GM20000 (cell line): ENCODE measurements at regions not wholly inside any gene's neighbourhood (a gene's known extent, or its start where the extent isn't known, plus 50 kb on each side); places are given as distances from the start of the nearest gene placed in this dataset.

Source experiments
- DNase-seq: peaks from one replicate; pipeline ENCODE4 v3.0.0; 2012; ENCODE audit warnings: low spot score
- TF ChIP-seq, protein P1 (sequence below): IDR thresholded peaks from 2 replicates; pipeline ENCODE4 v1.5.1; 2012; ENCODE audit warnings: mild to moderate bottlenecking, control low read depth; ENCODE audit errors: extremely low read depth, missing control alignments

DNA sequence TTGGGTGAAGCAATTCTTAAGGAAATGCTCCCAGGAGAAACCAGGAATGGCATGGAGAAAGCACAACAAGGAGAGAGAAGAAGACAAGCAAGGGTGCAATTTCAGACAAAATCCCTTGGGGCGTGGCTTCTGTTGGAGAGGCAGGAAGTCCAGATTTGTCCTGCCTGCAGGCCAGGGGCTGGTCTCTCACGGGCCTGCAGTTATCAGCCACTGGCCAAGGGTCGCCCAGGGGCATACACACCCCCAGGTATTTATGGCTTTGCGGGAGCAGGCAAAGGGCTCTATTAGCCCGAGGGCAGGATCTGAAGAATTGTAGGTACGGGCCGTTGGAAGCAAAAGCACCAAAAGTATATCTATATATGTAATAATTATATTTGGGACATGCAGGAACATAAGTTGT is 87.7 kb downstream of the IYD start:
- TF ChIP-seq, protein P1, sequence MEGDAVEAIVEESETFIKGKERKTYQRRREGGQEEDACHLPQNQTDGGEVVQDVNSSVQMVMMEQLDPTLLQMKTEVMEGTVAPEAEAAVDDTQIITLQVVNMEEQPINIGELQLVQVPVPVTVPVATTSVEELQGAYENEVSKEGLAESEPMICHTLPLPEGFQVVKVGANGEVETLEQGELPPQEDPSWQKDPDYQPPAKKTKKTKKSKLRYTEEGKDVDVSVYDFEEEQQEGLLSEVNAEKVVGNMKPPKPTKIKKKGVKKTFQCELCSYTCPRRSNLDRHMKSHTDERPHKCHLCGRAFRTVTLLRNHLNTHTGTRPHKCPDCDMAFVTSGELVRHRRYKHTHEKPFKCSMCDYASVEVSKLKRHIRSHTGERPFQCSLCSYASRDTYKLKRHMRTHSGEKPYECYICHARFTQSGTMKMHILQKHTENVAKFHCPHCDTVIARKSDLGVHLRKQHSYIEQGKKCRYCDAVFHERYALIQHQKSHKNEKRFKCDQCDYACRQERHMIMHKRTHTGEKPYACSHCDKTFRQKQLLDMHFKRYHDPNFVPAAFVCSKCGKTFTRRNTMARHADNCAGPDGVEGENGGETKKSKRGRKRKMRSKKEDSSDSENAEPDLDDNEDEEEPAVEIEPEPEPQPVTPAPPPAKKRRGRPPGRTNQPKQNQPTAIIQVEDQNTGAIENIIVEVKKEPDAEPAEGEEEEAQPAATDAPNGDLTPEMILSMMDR = no peak
- no peak for DNase-seq

DNA sequence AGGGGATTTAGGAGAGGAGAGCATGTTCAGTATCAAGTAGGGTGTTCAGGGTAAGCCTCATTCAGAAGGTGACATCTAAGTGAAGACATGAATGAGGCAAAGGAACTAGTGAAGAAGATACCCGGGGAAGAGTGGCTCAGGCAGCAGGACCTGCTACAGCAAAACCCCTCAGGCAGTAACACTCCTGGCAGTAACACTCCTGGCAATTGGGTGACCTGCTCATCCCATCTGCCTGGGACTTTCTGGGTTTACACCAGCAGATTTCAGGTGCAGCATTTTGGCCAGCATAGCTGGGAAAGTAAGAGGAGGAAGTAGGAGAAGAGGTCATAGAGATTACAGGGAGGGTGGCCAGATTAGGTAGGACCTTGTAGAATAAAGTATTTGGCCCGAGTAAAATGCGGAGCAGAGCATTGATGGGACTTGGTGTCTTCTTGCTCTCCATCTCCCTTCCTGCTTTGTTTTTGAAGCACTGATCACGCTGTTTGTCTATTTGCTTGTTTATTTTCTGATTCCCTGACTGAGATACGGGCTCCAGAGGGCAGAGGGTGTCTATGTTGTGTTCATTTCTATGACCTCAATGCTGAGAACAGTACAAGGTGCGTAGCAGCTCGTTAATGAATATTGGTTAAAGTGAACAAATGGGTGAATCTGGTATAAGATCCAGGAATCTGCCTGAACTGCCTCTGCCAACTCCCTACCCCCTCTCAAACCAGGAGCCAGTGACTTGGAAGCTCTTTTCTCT is 88.3 kb downstream of the IYD start:
- no peak for DNase-seq
- TF ChIP-seq, protein P1 = no peak

DNA sequence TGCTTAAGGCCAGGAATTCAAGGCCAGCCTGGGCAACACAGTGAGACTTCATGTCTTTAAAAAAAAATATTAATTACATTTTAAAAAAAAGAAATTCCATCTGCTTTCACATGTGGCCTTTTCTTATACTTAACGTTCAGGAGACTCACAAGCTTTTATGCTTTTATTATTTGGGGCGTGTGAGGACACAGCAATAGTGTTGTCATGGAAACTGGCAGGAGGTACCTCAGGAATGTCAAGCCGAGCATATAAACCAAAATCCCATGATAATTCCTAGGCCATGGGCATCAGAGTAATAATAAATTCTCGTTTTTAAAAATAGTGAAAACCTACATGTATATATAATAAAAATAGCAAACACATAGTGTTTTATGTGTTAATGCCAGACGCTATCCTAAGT is 89.8 kb downstream of the IYD start:
- DNase-seq = no peak
- TF ChIP-seq, protein P1 = no peak

DNA sequence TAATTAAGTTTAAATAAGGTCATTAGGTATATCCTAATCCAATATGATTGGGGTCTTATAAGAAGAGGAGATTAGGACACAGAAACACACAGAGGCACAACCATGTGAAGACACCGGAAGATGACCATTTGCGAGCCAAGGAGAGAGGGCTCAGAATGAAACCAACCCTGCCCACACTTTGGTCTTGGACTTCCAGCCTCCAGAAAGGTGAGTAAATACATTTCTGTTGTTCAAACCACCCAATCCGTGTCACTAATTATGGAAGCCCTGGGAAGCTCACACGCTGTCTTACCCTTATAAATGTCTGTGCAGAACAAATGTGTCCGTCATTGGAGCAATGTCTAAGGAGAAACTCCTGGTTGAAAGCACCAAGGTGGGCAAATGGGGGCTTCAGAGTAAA is 95.0 kb downstream of the IYD start:
- TF ChIP-seq, protein P1 = no peak
- no peak for DNase-seq

DNA sequence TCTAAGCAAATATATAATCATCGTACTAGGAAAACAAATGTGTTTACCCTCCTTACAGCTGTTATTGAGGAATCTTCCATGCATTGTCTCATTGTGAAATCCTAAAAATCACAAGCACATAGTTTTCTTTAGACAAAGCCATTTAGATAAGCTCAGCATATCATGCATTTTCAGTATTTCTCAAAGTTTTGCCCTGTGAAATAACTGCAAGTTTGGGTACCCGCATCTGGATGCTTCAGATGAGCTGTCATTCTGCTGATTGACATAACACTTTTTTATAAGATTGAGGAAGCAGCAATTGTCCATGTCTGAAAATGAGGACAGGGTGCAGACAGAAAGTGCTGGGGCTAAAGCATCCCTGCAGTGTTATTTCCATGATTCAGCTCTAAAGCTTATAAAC is 96.2 kb downstream of the IYD start:
- no peak for DNase-seq
- TF ChIP-seq, protein P1 = no peak

DNA sequence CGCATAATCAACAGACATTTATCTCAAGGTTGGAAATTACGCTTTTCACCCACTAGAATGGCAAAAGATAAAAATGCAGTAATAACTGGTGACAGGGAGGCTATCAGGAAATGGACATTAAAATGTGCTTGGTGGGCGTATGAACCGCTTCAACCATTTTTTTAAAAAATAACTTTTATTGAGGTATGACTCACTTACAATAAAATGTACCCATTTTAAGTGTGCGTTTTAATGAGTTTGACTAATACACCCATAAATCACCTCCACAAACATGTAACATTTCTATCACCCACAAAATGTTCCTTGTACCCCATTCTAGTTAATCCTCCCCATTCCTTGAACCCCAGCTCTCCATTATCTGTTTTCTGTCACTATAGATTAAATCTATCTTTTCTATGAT is 96.8 kb downstream of the IYD start:
- no peak for DNase-seq
- TF ChIP-seq, protein P1 = no peak

DNA sequence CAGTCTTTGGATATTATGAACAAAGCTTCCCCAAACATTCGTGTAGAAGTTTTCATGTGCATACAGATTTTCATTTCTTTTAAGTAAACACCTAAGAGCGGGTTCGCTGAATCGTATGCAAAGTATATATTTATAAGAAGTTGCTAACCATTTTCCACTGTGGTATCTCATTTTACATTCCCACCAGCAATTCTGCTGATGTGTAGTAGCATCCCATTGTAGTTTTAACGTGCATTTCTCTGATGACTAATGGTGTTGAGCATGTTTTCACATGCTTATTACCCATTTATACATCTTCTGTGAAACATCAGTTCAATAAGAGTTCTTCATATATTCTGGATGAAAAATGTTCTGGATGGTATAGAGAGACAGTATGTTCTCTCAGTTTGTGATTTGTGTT is 97.4 kb downstream of the IYD start:
- no peak for DNase-seq
- TF ChIP-seq, protein P1 = no peak
